GM23338 (cell line): ENCODE measurements at regions not wholly inside any gene's neighbourhood (a gene's known extent, or its start where the extent isn't known, plus 50 kb on each side); places are given as distances from the start of the nearest gene placed in this dataset.

Experiments used
- ATAC-seq: fragments of 200-7000 bp; cut with Tn5 transposase; 3 replicates; pipeline ENCODE4 v1.9.1; 2020
- DNase-seq: peaks from one replicate; pipeline ENCODE4 v3.0.0-alpha.2; 2015; ENCODE audit warnings: low spot score
- H2AFZ ChIP-seq: fragments of 200-600 bp; sonication (generic); 2 replicates; pipeline ENCODE4 v1.8.0; 2016; ENCODE audit warnings: antibody characterized with exemption, mild to moderate bottlenecking, moderate library complexity
- H3F3A ChIP-seq: fragments of 200-600 bp; sonication (generic); replicated peaks from 2 replicates; pipeline ENCODE4 v1.8.0; 2017; ENCODE audit warnings: antibody characterized with exemption, mixed run types, low read depth
- H3K27ac ChIP-seq: fragments of 200-600 bp; sonication (generic); 2 replicates; pipeline ENCODE4 v1.6.1; 2016; ENCODE audit warnings: low read depth
- H3K27me3 ChIP-seq: fragments of 200-600 bp; sonication (generic); 2 replicates; pipeline ENCODE4 v1.8.0; 2016; ENCODE audit warnings: mild to moderate bottlenecking, mixed run types, moderate library complexity; ENCODE audit not compliant: insufficient read depth
- H3K36me3 ChIP-seq: fragments of 200-600 bp; sonication (generic); 2 replicates; pipeline ENCODE4 v1.8.0; 2016; ENCODE audit warnings: mild to moderate bottlenecking; ENCODE audit not compliant: insufficient read depth
- H3K4me1 ChIP-seq: fragments of 200-600 bp; sonication (generic); 2 replicates; pipeline ENCODE4 v1.8.0; 2016; ENCODE audit warnings: mild to moderate bottlenecking, moderate library complexity; ENCODE audit not compliant: insufficient read depth
- H3K4me2 ChIP-seq: fragments of 200-600 bp; sonication (generic); 2 replicates; pipeline ENCODE4 v1.7.1; 2017; ENCODE audit warnings: mixed run types
- H3K4me3 ChIP-seq: fragments of 200-600 bp; sonication (generic); 2 replicates; pipeline ENCODE4 v1.6.1; 2016; ENCODE audit warnings: mixed run types
- H3K79me2 ChIP-seq: fragments of 200-600 bp; sonication (generic); replicated peaks from 2 replicates; pipeline ENCODE4 v1.8.0; 2017; ENCODE audit warnings: mild to moderate bottlenecking; ENCODE audit not compliant: insufficient read depth
- H3K9me2 ChIP-seq: fragments of 200-600 bp; sonication (generic); 2 replicates; pipeline ENCODE4 v1.8.0; 2017; ENCODE audit not compliant: insufficient read depth
- H4K20me1 ChIP-seq: fragments of 200-600 bp; sonication (generic); replicated peaks from 2 replicates; pipeline ENCODE4 v1.8.0; 2017; ENCODE audit warnings: mild to moderate bottlenecking; ENCODE audit not compliant: insufficient read depth
- H3K27ac Mint-ChIP-seq: 2 replicates; pipeline ENCODE4 v1.8.0; 2020; ENCODE audit warnings: inconsistent platforms, mild to moderate bottlenecking, moderate library complexity, mixed read lengths
- H3K27me3 Mint-ChIP-seq: 3 replicates; pipeline ENCODE4 v1.8.0; 2022; ENCODE audit warnings: low read depth, mild to moderate bottlenecking, moderate library complexity, mixed read lengths, inconsistent platforms; ENCODE audit not compliant: insufficient read depth, poor library complexity
- H3K36me3 Mint-ChIP-seq: 3 replicates; pipeline ENCODE4 v1.8.0; 2021; ENCODE audit warnings: low read depth, mild to moderate bottlenecking, inconsistent platforms, moderate library complexity, mixed read lengths
- H3K4me1 Mint-ChIP-seq: 3 replicates; pipeline ENCODE4 v1.8.0; 2020; ENCODE audit warnings: mild to moderate bottlenecking, inconsistent platforms, mixed read lengths
- H3K4me3 Mint-ChIP-seq: 3 replicates; pipeline ENCODE4 v1.8.0; 2021; ENCODE audit warnings: moderate library complexity, mild to moderate bottlenecking, inconsistent platforms, mixed read lengths
- H3K9me3 Mint-ChIP-seq: 3 replicates; pipeline ENCODE4 v1.8.0; 2020; ENCODE audit warnings: moderate library complexity, mild to moderate bottlenecking, inconsistent platforms, mixed read lengths
- CREB1 ChIP-seq: fragments of 250-450 bp; sonication (Bioruptor Pico); IDR thresholded peaks from 2 replicates; pipeline ENCODE4 v1.5.0; 2020; ENCODE audit warnings: low read depth, mild to moderate bottlenecking, moderate library complexity
- ETS1 ChIP-seq: IDR thresholded peaks from 2 replicates; pipeline ENCODE4 v1.6.1; 2016; ENCODE audit warnings: antibody characterized with exemption
- EZH2 ChIP-seq: fragments of 200-600 bp; sonication (generic); IDR thresholded peaks from one replicate; pipeline ENCODE4 v1.8.0; 2017; ENCODE audit warnings: antibody characterized with exemption, mild to moderate bottlenecking, low read depth; ENCODE audit not compliant: unreplicated experiment
- EZH2phosphoT487 ChIP-seq: fragments of 200-600 bp; sonication (generic); IDR thresholded peaks from one replicate; pipeline ENCODE4 v1.8.1; 2018; ENCODE audit warnings: antibody characterized with exemption; ENCODE audit not compliant: unreplicated experiment
- JUNB ChIP-seq: IDR thresholded peaks from one replicate; pipeline ENCODE4 v1.6.1; 2016; ENCODE audit warnings: antibody characterized with exemption; ENCODE audit not compliant: unreplicated experiment
- NANOG ChIP-seq: IDR thresholded peaks from 2 replicates; pipeline ENCODE4 v1.6.1; 2016; ENCODE audit warnings: antibody characterized with exemption, borderline replicate concordance
- POLR2AphosphoS5 ChIP-seq: IDR thresholded peaks from 2 replicates; pipeline ENCODE4 v1.6.1; 2016; ENCODE audit warnings: antibody characterized with exemption, low read depth
- STAT1 ChIP-seq: IDR thresholded peaks from one replicate; pipeline ENCODE4 v1.6.1; 2016; ENCODE audit warnings: antibody characterized with exemption; ENCODE audit not compliant: unreplicated experiment
- ZNF114 ChIP-seq: fragments of 250-450 bp; sonication (Bioruptor Pico); IDR thresholded peaks from 2 replicates; pipeline ENCODE4 v1.5.0; 2020; ENCODE audit warnings: mild to moderate bottlenecking, moderate library complexity
- ZNF331 ChIP-seq: fragments of 250-450 bp; sonication (Bioruptor Pico); IDR thresholded peaks from 2 replicates; pipeline ENCODE4 v1.5.0; 2020; ENCODE audit warnings: low read depth, mild to moderate bottlenecking, moderate library complexity
- TF ChIP-seq, protein P1 (sequence below): IDR thresholded peaks from one replicate; pipeline ENCODE4 v1.6.1; 2018; ENCODE audit warnings: antibody characterized with exemption; ENCODE audit not compliant: unreplicated experiment
- TF ChIP-seq, protein P2 (sequence below), 2 experiments: fragments of 200-600 bp in 1 of 2; sonication (generic) in 1 of 2; conservative IDR thresholded peaks; 2 replicates each; pipeline versions ENCODE4 v1.5.1 to v1.6.1; 2016 to 2017; ENCODE audit warnings: antibody characterized with exemption in 2 of 2, low read depth in 2 of 2, mild to moderate bottlenecking in 2 of 2, moderate library complexity in 1 of 2

DNA sequence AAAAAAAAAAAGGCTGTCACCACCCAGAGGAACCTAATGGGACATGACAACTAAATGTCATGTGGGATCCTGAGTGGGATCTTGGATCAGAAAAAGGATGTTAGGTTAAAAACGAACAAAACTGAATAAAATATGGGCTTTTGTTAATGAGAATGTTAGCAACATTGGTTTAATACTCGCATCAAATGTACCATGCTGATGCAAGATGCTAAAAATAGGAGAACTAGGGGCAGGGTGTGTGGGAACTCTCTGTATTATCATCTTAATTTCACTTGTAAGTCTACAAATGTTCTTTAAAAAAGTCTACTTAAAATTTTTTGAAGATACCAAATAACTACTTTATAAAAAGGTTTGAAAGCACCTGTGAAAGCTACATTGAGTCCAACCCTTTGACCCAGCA lies 88.8 kb upstream of the PRR5 start (continued):
- TF ChIP-seq STAT1 (no peak), JUNB (no peak), EZH2 (no peak), ZNF331 (no peak), ETS1 (no peak), POLR2AphosphoS5 (no peak), EZH2phosphoT487 (no peak), ZNF114 (no peak), CREB1 (CRISPR knock-in tag) (no peak), NANOG (no peak)
- TF ChIP-seq, protein P1, sequence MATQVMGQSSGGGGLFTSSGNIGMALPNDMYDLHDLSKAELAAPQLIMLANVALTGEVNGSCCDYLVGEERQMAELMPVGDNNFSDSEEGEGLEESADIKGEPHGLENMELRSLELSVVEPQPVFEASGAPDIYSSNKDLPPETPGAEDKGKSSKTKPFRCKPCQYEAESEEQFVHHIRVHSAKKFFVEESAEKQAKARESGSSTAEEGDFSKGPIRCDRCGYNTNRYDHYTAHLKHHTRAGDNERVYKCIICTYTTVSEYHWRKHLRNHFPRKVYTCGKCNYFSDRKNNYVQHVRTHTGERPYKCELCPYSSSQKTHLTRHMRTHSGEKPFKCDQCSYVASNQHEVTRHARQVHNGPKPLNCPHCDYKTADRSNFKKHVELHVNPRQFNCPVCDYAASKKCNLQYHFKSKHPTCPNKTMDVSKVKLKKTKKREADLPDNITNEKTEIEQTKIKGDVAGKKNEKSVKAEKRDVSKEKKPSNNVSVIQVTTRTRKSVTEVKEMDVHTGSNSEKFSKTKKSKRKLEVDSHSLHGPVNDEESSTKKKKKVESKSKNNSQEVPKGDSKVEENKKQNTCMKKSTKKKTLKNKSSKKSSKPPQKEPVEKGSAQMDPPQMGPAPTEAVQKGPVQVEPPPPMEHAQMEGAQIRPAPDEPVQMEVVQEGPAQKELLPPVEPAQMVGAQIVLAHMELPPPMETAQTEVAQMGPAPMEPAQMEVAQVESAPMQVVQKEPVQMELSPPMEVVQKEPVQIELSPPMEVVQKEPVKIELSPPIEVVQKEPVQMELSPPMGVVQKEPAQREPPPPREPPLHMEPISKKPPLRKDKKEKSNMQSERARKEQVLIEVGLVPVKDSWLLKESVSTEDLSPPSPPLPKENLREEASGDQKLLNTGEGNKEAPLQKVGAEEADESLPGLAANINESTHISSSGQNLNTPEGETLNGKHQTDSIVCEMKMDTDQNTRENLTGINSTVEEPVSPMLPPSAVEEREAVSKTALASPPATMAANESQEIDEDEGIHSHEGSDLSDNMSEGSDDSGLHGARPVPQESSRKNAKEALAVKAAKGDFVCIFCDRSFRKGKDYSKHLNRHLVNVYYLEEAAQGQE: no peak
- TF ChIP-seq, protein P2, sequence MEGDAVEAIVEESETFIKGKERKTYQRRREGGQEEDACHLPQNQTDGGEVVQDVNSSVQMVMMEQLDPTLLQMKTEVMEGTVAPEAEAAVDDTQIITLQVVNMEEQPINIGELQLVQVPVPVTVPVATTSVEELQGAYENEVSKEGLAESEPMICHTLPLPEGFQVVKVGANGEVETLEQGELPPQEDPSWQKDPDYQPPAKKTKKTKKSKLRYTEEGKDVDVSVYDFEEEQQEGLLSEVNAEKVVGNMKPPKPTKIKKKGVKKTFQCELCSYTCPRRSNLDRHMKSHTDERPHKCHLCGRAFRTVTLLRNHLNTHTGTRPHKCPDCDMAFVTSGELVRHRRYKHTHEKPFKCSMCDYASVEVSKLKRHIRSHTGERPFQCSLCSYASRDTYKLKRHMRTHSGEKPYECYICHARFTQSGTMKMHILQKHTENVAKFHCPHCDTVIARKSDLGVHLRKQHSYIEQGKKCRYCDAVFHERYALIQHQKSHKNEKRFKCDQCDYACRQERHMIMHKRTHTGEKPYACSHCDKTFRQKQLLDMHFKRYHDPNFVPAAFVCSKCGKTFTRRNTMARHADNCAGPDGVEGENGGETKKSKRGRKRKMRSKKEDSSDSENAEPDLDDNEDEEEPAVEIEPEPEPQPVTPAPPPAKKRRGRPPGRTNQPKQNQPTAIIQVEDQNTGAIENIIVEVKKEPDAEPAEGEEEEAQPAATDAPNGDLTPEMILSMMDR (conservative IDR thresholded peaks at IDR 0.05; ENCODE audit: low read depth in 2 of 2): no peak

DNA sequence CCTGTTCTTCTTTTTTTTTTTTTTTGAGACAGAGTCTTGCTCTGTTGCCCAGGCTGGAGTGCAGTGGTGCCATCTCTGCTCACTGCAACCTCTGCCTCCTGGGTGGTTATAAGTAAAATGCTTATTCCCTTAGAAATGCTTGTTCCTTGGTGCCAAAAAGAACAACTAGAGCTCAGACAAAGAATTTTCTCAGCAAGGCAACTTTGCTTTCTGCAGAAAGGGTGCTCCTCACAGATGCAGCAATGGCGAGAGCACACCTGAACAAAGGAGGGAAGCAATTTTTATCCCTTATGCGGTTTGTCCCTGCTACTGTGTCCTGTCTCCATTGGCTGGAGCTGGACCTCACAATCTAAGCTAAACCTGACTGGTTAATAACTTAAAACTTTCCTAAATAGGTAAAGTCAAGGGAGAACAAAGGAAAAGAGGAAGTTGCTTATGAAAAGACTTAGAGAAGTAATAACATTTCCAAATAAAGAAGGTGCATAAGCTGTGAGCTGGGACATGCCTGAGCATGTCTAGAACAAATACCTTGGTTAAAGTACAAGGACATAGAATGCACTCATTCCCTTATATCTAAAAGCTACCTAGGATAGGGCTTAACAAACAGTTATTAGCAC lies 90.0 kb upstream of the PRR5 start:
- DNase-seq: no peak
- H3K4me3 Mint-ChIP-seq: no peak overlapping the region
- no peaks in the 10 kb centered on the region; the same call in 2 of the 3 replicates for H3K4me1 Mint-ChIP-seq
- Histone ChIP-seq H4K20me1 (no peaks in the 10 kb centered on the region), H2AFZ (no peak overlapping the region), H3K79me2 (no peaks in the 10 kb centered on the region), H3K9me2 (no peaks in the 10 kb centered on the region), H3K36me3 (no peaks in the 10 kb centered on the region; the same call in 1 of the 2 replicates), H3K4me1 (no peaks in the 10 kb centered on the region), H3K4me3 (no peak overlapping the region), H3K4me2 (no peak overlapping the region), H3F3A (no peaks in the 10 kb centered on the region), H3K27me3 (no peaks in the 10 kb centered on the region), H3K27ac (no peak overlapping the region)
- H3K9me3 Mint-ChIP-seq: peaks cover 57% of the 10 kb centered on the region
- H3K27ac Mint-ChIP-seq: no peak overlapping the region
- no peak for ATAC-seq
- peaks cover 17% of the 10 kb centered on the region for H3K36me3 Mint-ChIP-seq
- peaks cover 11% of the 10 kb centered on the region for H3K27me3 Mint-ChIP-seq
- TF ChIP-seq ZNF114 (no peak), ETS1 (no peak)
